ENCODE measurements at regions not wholly inside any gene's neighbourhood (a gene's known extent, or its start where the extent isn't known, plus 50 kb on each side); places are given as distances from the start of the nearest gene placed in this dataset.

DNA sequence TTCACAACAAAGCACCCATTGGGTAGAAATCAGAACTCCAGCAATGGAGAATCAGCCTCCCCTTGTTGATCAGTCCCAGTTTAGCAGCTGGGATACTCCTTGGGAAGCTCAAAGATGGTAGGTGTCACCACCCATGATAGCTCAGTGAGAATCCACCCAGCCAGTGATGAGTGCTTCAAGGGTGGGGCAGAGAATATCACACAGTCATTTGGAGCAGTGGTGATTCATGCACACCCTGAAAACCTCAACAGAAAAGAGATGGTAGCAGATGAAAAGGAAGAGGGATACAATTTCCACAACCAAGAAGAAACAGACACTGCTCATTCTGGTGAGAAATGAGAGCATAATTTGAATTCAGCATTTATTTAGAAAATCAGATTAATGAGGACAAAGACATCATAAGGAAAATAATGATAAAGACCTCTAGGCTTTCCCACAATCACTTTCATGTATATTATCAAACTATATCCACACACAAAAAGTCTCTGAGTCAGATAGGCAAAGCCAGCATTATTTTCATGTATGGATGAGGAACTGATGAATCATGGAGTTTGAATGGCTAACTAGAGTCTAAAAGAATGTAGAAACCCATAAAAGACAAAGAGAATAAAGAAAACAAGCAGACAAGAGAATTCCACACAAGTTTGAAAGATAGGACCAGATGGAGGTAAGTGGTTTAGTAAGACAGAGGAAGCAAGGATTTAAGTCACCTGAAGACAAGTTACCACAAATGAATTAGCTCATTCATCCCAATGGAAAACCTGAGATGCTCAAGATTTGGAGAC, 82.9 kb downstream of the FEM1C start:
- peaks cover 51% of the 10 kb centered on the region for H3K4me1 ChIP-seq
- no peaks in the 10 kb centered on the region for H3K9me3 ChIP-seq
- intact Hi-C loops (cut with DNase I): loop anchor here in 1 of 2 donors (5.0 kb wide), 1 partner anchor 81 kb away; the partner anchor contains the start of gene FEM1C

GRCh38 chr5:115461093-115461492, 83.5 kb downstream of the FEM1C start:
- ATAC-seq (peak in 1 of 4 donors; percentile 29), DNase-seq (no peak)
- Histone ChIP-seq H3K4me3 (no peak overlapping the region), H3K9me3 (no peaks in the 10 kb centered on the region), H3K36me3 (ENCODE audit: insufficient read depth in 1 of 2, low read depth in 1 of 2) (no peaks in the 10 kb centered on the region), H3K27ac (peak overlapping the region; percentile 70), H3K27me3 (ENCODE audit: insufficient read depth in 3 of 3, low read length in 2 of 3) (no peaks in the 10 kb centered on the region), H3K4me1 (peaks cover 57% of the 10 kb centered on the region)
- 47 to 75% (median 50%) methylated on average over 4 of the region's 4 CpGs for WGBS, 3 donors
- intact Hi-C loops (cut with DNase I): loop anchor here in 1 of 2 donors (5.0 kb wide), 1 partner anchor 81 kb away; the partner anchor contains the start of gene FEM1C
- TF ChIP-seq, protein P1, sequence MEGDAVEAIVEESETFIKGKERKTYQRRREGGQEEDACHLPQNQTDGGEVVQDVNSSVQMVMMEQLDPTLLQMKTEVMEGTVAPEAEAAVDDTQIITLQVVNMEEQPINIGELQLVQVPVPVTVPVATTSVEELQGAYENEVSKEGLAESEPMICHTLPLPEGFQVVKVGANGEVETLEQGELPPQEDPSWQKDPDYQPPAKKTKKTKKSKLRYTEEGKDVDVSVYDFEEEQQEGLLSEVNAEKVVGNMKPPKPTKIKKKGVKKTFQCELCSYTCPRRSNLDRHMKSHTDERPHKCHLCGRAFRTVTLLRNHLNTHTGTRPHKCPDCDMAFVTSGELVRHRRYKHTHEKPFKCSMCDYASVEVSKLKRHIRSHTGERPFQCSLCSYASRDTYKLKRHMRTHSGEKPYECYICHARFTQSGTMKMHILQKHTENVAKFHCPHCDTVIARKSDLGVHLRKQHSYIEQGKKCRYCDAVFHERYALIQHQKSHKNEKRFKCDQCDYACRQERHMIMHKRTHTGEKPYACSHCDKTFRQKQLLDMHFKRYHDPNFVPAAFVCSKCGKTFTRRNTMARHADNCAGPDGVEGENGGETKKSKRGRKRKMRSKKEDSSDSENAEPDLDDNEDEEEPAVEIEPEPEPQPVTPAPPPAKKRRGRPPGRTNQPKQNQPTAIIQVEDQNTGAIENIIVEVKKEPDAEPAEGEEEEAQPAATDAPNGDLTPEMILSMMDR (IDR thresholded peaks at IDR 0.05): no peak

More for the DNA sequence above, 82.9 kb downstream of the FEM1C start:
- no peak for DNase-seq
- peak; percentile 53 to 69 (median 61) for ATAC-seq
- Histone ChIP-seq H3K27ac (peak overlapping the region; percentile 70), H3K4me3 (no peak overlapping the region), H3K36me3 (ENCODE audit: insufficient read depth in 1 of 2, low read depth in 1 of 2) (no peaks in the 10 kb centered on the region), H3K27me3 (ENCODE audit: insufficient read depth in 3 of 3, low read length in 2 of 3) (no peaks in the 10 kb centered on the region)
- TF ChIP-seq, protein P1 (IDR thresholded peaks at IDR 0.05): no peak

DNA sequence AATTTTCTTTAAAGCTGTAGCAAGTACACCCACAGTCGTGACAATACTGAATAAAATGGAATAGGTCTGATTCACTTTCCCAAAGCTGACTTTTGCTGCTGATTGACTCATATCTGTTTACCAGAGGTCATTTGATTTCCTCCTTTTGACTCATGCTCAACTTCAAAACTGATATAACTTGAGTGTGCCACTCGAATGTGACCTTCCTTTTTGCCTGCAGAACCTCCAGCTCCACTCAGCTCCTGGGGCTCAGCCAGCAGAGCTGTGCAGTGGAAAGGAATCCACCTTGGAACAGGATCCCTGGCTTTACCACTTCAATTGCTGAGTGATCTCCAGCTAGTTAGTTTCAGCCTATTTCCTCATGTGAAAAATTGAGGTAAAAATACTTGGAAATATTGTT, 84.1 kb downstream of the FEM1C start:
- 13 to 27% (median 15%) methylated on average over 2 of the region's 2 CpGs for WGBS, 3 donors
- no peaks in the 10 kb centered on the region for H3K27me3 ChIP-seq (ENCODE audit: insufficient read depth in 3 of 3, low read length in 2 of 3)
- H3K4me1 ChIP-seq: peaks cover 62% of the 10 kb centered on the region
- ATAC-seq (peak; percentile 83 to 89 (median 86)), DNase-seq (peak; percentile 62 to 88)
- peak overlapping the region; percentile 70 for H3K27ac ChIP-seq
- intact Hi-C loops (cut with DNase I): loop anchor here in 1 of 2 donors (5.0 kb wide), 1 partner anchor 82 kb away; the partner anchor contains the start of gene FEM1C
- no peak overlapping the region for H3K4me3 ChIP-seq
- H3K36me3 ChIP-seq (ENCODE audit: insufficient read depth in 1 of 2, low read depth in 1 of 2): no peaks in the 10 kb centered on the region
- TF ChIP-seq, protein P1 (IDR thresholded peaks at IDR 0.05): no peak
- no peaks in the 10 kb centered on the region for H3K9me3 ChIP-seq

DNA sequence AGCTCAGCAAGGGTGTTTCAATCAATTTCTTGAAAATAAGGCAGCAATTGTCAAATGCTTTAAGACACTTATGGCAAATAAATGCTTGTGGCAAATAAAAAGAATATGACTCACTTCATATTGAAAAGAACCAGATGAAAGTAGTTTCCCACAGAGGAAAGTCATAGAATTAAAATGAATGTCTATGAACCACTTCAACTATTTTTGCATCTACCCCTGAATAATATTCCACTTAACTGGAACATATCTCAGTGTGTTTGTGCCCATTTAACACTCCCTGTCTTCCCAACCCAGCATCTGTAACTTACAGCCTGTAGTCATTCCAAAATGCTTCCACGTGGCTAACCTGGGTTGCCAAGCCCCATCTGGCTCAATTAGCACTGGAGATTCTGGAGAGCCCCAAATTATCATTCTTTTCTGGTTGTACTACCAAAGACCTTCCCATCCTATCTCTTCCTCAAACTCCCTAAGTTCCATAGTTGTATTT, 84.7 kb downstream of the FEM1C start:
- H3K27ac ChIP-seq: peak overlapping the region; percentile 70

More for the DNA sequence above, 84.7 kb downstream of the FEM1C start:
- Histone ChIP-seq H3K4me3 (no peak overlapping the region), H3K4me1 (peaks cover 65% of the 10 kb centered on the region), H3K36me3 (ENCODE audit: insufficient read depth in 1 of 2, low read depth in 1 of 2) (no peaks in the 10 kb centered on the region), H3K9me3 (no peaks in the 10 kb centered on the region), H3K27me3 (ENCODE audit: insufficient read depth in 3 of 3, low read length in 2 of 3) (no peaks in the 10 kb centered on the region)
- TF ChIP-seq, protein P1 (IDR thresholded peaks at IDR 0.05): no peak
- no peak for ATAC-seq
- 11 to 29% (median 28%) methylated on average over 1 of the region's 1 CpG for WGBS, 3 donors
- DNase-seq: no peak
- intact Hi-C loops (cut with DNase I): loop anchor here (5.0 kb wide), 2 partner anchors 43 to 82 kb away; partner anchors contain the start of gene FEM1C (in 1 of the 2)

All from psoas muscle (tissue), 7 donors.